Ishikawa (cell line): ENCODE measurements at regions not wholly inside any gene's neighbourhood (a gene's known extent, or its start where the extent isn't known, plus 50 kb on each side); places are given as distances from the start of the nearest gene placed in this dataset.

ENCODE experiments used
- CEBPB ChIP-seq: IDR thresholded peaks from 2 replicates; pipeline ENCODE4 v1.6.1; 2012
- CREB1 ChIP-seq: IDR thresholded peaks from 2 replicates; pipeline ENCODE4 v1.6.1; 2012; ENCODE audit warnings: low read depth
- EGR1 ChIP-seq: IDR thresholded peaks from 2 replicates; pipeline ENCODE4 v1.6.1; 2012
- EP300 ChIP-seq: IDR thresholded peaks from 2 replicates; pipeline ENCODE4 v1.6.1; 2012; ENCODE audit warnings: borderline replicate concordance
- FOXM1 ChIP-seq: IDR thresholded peaks from 2 replicates; pipeline ENCODE4 v1.6.1; 2012; ENCODE audit warnings: low read depth, borderline replicate concordance
- MAX ChIP-seq: IDR thresholded peaks from 2 replicates; pipeline ENCODE4 v1.6.1; 2012
- NFIC ChIP-seq: IDR thresholded peaks from 2 replicates; pipeline ENCODE4 v1.6.1; 2012
- RAD21 ChIP-seq: IDR thresholded peaks from 2 replicates; pipeline ENCODE4 v1.6.1; 2012; ENCODE audit warnings: low read depth
- REST ChIP-seq: IDR thresholded peaks from 2 replicates; pipeline ENCODE4 v1.6.1; 2012; ENCODE audit warnings: low read depth, mild to moderate bottlenecking
- TAF1 ChIP-seq: IDR thresholded peaks from 2 replicates; pipeline ENCODE4 v1.6.1; 2012; ENCODE audit warnings: low read depth, mild to moderate bottlenecking
- TCF12 ChIP-seq: IDR thresholded peaks from 2 replicates; pipeline ENCODE4 v1.6.1; 2012; ENCODE audit warnings: low read depth
- TEAD4 ChIP-seq: IDR thresholded peaks from 2 replicates; pipeline ENCODE4 v1.6.1; 2012
- USF1 ChIP-seq: IDR thresholded peaks from 2 replicates; pipeline ENCODE4 v1.6.1; 2012
- YY1 ChIP-seq: IDR thresholded peaks from 2 replicates; pipeline ENCODE4 v1.6.1; 2012; ENCODE audit warnings: low read depth
- ZBTB7A ChIP-seq: IDR thresholded peaks from 2 replicates; pipeline ENCODE4 v1.6.1; 2012; ENCODE audit warnings: low read depth

- no peak for TF ChIP-seq FOXM1
Measured at GRCh38 chr10:30730306-30730705, 100.8 kb upstream of the LYZL2 start.

- TF ChIP-seq TCF12 (no peak), RAD21 (no peak), EP300 (no peak), CEBPB (no peak), MAX (no peak), NFIC (no peak), CREB1 (no peak), FOXM1 (no peak), ZBTB7A (no peak), TEAD4 (no peak), REST (no peak), TAF1 (no peak), YY1 (no peak), EGR1 (no peak), USF1 (no peak)
Measured at GRCh38 chr10:30728766-30729165, 99.2 kb upstream of the LYZL2 start.

GRCh38 chr10:30728127-30728526 is 98.6 kb upstream of the LYZL2 start:
- TF ChIP-seq EP300 = no peak
- no peak for TF ChIP-seq MAX
- TF ChIP-seq NFIC = no peak
- TF ChIP-seq FOXM1 = no peak
- TF ChIP-seq CREB1 = no peak
- TF ChIP-seq CEBPB = no peak
- no peak for TF ChIP-seq EGR1
- no peak for TF ChIP-seq REST
- no peak for TF ChIP-seq TEAD4
- TF ChIP-seq RAD21 = no peak
- no peak for TF ChIP-seq YY1
- TF ChIP-seq USF1 = no peak
- TF ChIP-seq ZBTB7A = no peak
- no peak for TF ChIP-seq TCF12
- no peak for TF ChIP-seq TAF1

- TF ChIP-seq TCF12 = no peak
- no peak for TF ChIP-seq ZBTB7A
- no peak for TF ChIP-seq FOXM1
- no peak for TF ChIP-seq CEBPB
- no peak for TF ChIP-seq TAF1
- TF ChIP-seq USF1 = no peak
- no peak for TF ChIP-seq CREB1
- no peak for TF ChIP-seq MAX
- no peak for TF ChIP-seq EP300
- TF ChIP-seq NFIC = no peak
- TF ChIP-seq RAD21 = no peak
- no peak for TF ChIP-seq YY1
- no peak for TF ChIP-seq EGR1
- no peak for TF ChIP-seq TEAD4
- no peak for TF ChIP-seq REST
Measured at GRCh38 chr10:30727524-30727923, 98.0 kb upstream of the LYZL2 start.
